Mammary epithelial cell (primary cell): ENCODE measurements at regions not wholly inside any gene's neighbourhood (a gene's known extent, or its start where the extent isn't known, plus 50 kb on each side); places are given as distances from the start of the nearest gene placed in this dataset.

ENCODE experiments used
- CTCF ChIP-seq, 2 donors: IDR thresholded peaks in 1 of 2; conservative IDR thresholded peaks in 1 of 2; 2 replicates each; pipeline ENCODE4 v1.5.1; 2011 to 2012; ENCODE audit warnings: inconsistent platforms in 2 of 2, low read length in 2 of 2, mild to moderate bottlenecking in 2 of 2, control low read depth in 1 of 2, low read depth in 1 of 2; ENCODE audit not compliant: insufficient read depth in 1 of 2; ENCODE audit errors: extremely low read depth in 1 of 2
- EZH2 ChIP-seq: IDR thresholded peaks from 2 replicates; pipeline ENCODE4 v1.6.1; 2012; ENCODE audit warnings: low read length, inconsistent platforms, borderline replicate concordance

GRCh38 chrX:73267979-73268378 is 53.3 kb upstream of the NAP1L2 start:
- TF ChIP-seq CTCF (conservative IDR thresholded peaks at IDR 0.05 in 1 of 2, IDR thresholded peaks at IDR 0.05 in 1 of 2; ENCODE audit: extremely low read depth in 1 of 2, insufficient read depth in 1 of 2, low read depth in 1 of 2, low read length in 2 of 2) (no peak), EZH2 (no peak)
